Ureter (tissue), 1 donor: ENCODE measurements at regions not wholly inside any gene's neighbourhood (a gene's known extent, or its start where the extent isn't known, plus 50 kb on each side); places are given as distances from the start of the nearest gene placed in this dataset.
"Not testable (repeated sequence)": the region's sequence is repeated elsewhere in the genome, so short reads cannot be mapped to it uniquely, and the experiment has no call there.

Experiments
- DNase-seq: peaks from one replicate; pipeline ENCODE4 v3.0.0-alpha.2; 2020; ENCODE audit warnings: low spot score
- donor health status: DM: yes; HTN: yes; CAD: no.

DNA sequence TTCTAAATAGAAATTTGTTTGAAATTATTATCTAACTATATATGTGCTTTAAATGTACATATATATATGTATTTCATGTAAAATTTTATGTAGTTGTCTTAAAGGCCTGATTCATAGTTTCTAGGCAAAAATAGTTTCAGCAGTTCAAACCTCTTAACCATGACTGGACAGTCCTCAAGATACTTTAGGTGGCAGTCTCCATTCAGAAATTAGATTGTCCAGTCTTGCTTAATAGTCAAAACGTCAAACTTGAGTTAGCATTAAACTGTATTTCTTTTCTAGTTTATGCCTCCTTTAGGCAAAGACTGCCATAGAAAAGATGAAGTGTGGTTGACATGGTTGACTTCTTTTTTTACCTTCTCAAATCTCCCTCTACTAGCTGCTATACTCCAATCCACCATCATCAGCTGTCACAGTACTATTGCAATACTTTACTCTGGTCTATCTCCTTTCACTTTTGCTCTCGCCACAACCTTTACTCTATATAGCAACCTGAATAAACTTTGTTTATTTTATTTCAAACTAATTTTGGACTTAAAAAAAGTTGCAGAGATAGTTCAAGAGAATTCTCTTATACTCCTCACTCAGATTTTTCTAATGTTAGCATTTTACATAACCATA lies 395.6 kb upstream of the DIPK2B start:
- no peak for DNase-seq

DNA sequence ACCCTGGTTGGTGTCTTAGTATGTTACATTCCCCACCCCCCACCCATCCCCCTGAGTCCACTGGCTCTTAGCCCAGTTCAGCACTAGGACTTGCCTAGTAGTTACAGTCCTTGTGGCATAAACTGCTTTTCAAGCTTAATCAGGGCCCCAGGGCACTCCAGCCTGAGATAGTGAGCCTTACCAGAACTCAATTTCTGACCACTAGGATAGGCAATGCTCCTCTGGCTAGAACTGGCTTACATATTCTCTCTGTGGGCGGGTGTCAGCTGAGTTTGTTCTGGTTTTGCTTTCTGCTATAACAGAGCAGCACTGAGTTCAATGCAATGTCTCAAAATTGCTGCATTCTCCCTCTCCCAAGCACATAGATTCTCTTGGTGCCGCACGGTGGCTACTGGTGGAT lies 391.4 kb upstream of the DIPK2B start:
- DNase-seq: no peak

- DNase-seq: no peak
These were observed 391.0 kb upstream of the DIPK2B start for GRCh38 chrX:45591650-45592049.

- no peak for DNase-seq
These were observed 384.0 kb upstream of the DIPK2B start for GRCh38 chrX:45584717-45585116.

DNA sequence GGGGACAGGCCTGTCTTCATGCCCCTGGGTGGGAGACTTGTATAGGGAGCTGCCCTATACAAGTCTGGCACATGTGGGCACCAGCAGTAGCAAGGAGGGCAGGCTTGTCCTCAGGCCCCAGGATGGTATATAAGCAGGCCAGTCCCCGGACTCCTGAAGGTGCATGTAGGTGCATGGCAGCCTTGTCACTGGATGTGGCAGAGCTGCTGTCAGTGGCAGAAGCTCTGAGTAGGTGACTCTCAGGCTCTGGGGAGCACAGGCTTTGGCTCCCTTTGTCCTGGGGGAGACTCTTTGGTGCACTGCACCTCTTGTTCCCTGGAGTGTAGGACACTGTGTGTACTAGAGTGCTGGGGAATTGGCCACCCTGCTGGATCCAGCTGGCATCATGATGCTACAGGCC lies 376.7 kb upstream of the DIPK2B start:
- no peak for DNase-seq

- DNase-seq: no peak
These were observed 370.8 kb upstream of the DIPK2B start for GRCh38 chrX:45571453-45571852.

GRCh38 chrX:45566456-45566855 lies 365.8 kb upstream of the DIPK2B start:
- no peak for DNase-seq

- DNase-seq: no peak
These were observed 356.7 kb upstream of the DIPK2B start for GRCh38 chrX:45557387-45557786.

- no peak for DNase-seq
These were observed 354.1 kb upstream of the DIPK2B start for GRCh38 chrX:45554736-45555135.

DNA sequence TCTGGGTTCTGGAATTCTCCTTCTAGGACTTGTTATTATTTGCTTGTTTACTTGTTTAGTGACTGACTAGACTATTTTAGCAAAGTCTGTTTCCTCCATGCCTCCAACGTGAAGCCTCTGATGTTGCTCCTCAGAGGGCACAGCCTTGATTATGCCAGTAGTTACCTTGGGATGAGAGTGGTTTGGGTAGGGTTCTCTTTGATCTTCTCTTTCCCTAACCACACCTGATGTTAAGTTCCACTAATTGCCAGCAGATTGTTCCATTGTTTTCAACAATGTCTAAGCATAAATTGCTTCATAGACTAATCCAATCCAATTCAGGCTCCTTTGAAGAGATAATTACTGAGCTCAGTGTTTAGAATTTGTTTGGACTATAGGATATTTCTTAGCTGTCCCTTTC lies 352.7 kb upstream of the DIPK2B start:
- no peak for DNase-seq

DNA sequence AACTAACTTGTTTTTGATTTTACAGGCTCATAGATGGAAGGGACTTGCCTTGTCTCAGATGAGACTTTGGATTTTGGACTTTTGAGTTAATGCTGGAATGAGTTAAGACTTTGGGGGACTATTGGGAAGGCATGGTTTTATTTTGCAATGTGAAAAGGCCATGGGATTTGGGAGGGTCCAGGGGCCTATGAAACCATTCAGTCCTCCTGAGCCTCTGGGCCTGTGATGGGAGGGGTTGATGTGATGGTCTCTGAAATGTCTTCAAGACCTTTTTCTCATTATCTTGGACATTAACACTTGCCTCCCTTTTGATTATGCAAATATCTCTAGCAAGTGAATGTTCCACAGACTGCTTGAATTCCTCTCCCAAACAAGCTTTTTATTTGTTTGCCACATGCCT lies 346.0 kb upstream of the DIPK2B start:
- DNase-seq: not testable (repeated sequence)

GRCh38 chrX:45540181-45540580 lies 339.5 kb upstream of the DIPK2B start:
- no peak for DNase-seq

- no peak for DNase-seq
These were observed 337.3 kb upstream of the DIPK2B start for GRCh38 chrX:45537936-45538335.

DNA sequence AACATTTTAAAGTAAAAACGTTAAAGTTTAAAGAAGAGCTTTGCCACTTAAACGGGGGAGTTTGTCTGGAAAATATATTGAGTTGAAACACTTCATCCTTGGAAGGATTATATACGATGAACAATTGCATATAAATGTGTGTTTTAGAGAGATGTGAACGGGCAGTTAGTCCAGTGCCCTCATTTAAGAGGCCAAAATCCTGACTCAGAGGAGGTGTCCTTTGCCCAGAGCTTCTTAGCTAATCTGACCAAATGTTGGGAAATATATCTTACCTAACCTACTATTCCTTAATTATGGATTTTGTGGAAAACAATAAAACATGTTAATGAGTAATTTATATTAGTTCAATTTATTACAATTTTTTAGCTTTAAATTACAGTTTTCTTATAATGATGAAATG lies 327.2 kb upstream of the DIPK2B start:
- DNase-seq: no peak

DNA sequence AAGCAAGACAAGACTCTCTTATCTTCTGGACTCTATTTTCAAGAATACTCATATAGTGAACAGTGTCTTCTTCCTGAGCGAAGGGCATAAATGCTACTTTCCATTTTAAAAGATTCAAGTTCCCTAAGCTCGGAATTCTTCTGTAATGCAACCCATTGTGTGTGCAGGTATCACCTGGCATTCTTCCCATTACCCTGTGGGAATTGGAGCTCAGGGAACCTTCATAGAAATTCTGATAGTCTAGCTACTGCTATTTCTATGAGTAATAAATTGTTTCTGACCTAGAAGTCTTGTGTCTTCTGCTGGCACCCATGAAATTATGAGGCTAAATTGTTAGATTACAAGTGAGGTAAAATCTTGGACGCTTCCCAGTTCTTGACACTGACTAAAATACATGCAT lies 324.1 kb upstream of the DIPK2B start:
- no peak for DNase-seq

DNA sequence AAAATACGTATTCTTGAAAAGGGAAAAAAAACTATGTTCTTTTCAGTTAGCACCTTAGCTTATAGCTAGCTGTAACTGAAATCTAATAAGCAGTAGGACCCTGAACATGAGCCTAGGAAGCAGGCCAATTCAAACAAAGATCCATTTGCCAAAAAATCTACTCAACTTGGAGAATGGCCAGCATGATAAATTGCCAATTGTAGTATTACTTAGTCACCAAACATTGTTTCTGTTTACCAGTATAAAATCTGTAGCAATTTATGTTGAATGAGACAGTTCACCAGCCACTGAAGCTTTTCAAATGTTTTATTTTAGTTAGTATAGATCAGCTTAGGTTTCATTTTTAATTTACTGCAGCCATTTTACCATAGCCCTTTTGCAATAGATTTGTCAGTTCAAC lies 323.6 kb upstream of the DIPK2B start:
- no peak for DNase-seq

DNA sequence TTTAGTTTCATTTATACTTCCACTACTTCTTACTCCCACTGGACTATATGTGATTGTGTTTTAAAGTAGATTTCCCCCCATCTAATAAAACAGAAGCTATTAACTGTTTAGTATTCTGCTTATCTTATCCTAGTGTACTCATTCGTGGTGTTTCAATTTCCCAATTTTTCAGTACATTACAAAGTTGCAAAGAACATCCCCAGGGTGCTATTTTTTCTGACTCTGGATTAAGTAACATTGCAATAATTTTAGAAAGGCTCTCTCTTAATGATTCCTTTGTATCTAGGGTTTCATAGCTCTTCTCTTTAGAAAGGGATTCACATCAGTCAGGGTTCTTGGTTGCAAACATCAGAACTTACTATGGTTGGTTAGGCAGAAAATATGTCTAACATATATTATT lies 317.9 kb upstream of the DIPK2B start:
- no peak for DNase-seq

GRCh38 chrX:45517090-45517973 lies 316.7 kb upstream of the DIPK2B start:
- no peak for DNase-seq

DNA sequence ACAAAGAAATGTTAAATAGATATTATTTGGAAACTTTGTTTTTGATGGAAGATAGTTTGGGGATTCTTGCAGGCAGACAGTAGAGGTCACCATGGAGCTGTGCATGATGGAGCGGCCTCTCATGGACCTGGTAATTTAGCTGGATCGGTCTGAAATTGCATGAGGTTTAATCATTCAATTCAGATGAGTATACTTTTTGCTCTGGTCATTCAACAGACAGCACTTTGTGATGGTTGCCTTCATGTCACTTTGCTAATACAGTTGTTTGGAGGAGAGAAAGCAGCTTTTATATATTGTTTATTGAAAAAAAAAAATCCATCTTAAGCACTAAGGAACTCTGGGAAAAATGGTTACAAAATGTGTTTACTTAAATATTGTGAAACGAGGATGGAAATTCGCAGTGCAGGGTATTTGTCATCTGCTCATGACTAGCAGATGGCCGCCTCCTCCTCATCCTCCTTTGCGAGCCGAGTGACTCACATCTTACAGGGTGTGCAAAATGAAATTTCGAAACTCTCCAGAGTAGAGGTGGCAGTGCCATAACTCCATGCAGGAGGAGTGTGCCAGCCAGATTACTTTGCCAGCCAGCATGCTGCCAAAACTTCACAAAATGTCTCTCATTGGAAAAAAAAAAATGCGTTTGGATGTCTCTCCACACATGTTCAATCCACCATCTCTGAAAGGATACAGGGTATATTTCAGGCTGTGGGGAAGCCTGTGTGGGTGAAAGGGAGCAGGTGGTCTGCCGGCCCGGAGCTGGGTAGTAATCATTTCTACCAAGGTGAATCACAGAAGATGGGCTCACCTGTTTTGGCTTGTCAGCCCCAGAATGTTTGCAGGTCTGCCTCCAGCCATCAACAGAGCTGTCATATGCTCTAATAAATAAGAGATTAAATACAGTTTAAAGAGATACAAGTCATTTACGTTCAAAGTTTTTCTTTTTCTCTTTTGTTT lies 314.9 kb upstream of the DIPK2B start:
- peak; percentile 74 for DNase-seq

GRCh38 chrX:45513042-45513441 lies 312.4 kb upstream of the DIPK2B start:
- no peak for DNase-seq

DNA sequence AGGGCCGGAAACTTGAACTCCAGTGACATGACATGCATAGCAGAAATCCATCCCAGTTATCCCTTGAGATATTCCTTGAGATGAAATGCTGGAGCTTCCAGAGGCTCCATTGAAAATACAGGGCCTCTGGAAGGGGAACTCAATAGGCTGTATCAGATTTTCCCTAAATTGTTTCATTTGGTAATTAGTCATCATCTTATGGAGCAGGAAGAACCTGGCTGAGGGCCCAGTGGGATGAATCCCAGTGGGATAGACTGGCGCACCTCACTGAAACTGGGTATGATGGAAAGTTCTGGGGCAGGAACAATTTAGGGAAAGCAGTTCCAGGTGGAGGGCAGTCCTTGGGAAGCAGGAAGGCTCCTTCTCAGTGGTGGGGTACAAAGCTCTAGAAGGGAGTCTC lies 307.8 kb upstream of the DIPK2B start:
- DNase-seq: no peak

DNA sequence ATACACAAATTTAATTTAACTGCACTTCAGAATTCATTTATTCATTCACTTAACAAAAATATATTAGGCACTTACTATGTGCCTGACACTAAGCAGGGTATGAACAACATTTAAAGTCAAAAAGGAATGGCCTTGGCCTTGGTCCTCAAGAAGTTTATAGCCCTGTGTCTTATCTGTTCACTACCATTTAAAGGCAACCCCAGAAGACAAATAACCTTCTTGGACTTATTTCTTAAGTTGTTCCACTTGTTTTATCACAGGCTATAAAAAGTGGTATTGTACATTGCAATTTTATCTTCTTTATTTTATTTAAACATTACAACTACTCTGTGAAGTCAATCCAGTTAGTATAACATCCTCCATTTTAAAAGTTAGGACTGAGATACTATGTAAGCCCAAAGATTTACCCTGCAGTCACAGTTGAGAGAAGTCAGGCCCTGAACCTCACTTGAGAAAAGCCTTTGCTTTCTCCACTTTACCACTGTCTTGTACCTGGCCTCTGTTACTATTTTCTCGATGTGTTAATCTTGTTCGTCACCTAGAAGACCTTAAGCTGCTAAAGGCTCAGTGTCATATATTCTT lies 305.6 kb upstream of the DIPK2B start:
- DNase-seq: no peak
